ENCODE measurements at regions not wholly inside any gene's neighbourhood (a gene's known extent, or its start where the extent isn't known, plus 50 kb on each side); places are given as distances from the start of the nearest gene placed in this dataset.
"Not testable (repeated sequence)": the region's sequence is repeated elsewhere in the genome, so short reads cannot be mapped to it uniquely, and the experiment has no call there.

DNA sequence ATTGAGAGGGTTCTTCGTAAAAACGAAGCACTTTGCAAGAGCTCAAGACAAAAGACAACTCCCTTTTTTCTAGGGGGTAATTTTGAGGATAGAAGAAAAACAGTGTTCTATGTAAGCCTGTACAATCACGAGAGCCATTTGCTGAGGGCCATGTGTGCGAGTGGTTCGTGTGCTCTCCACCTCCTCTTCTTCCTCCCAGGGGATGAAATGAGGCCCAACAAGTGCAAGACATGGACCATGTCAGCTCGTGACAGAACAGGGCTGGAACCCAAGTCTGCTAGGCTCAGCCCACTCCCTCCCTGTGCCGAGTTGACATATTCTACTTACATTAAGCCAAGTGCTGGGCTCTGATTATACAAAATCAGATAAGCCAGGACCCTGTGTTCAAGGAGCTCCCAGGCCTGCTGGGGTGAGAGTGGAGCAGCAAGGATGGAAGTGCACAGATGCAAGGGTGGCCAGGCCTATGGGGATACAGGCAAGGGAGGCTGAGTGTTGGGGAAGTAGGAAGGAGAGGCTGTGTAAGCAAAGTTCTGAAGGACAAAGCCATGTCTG, 97.9 kb upstream of the MSX2 start:
- Mint-ChIP-seq H3K27me3 (no peaks in the 10 kb centered on the region), H3K27ac (no peak overlapping the region), H3K36me3 (no peaks in the 10 kb centered on the region), H3K4me3 (no peak overlapping the region), H3K4me1 (no peaks in the 10 kb centered on the region), H3K9me3 (no peaks in the 10 kb centered on the region)

GRCh38 chr5:174636094-174636493, 88.3 kb upstream of the MSX2 start:
- Mint-ChIP-seq H3K27me3 (no peaks in the 10 kb centered on the region), H3K36me3 (no peaks in the 10 kb centered on the region), H3K4me1 (no peaks in the 10 kb centered on the region), H3K9me3 (no peaks in the 10 kb centered on the region), H3K4me3 (no peak overlapping the region), H3K27ac (no peak overlapping the region)

- Mint-ChIP-seq H3K4me1 (no peaks in the 10 kb centered on the region), H3K9me3 (peaks cover 9% of the 10 kb centered on the region), H3K4me3 (no peak overlapping the region), H3K27me3 (no peaks in the 10 kb centered on the region), H3K36me3 (no peaks in the 10 kb centered on the region), H3K27ac (no peak overlapping the region)
These were observed 81.5 kb upstream of the MSX2 start for GRCh38 chr5:174642816-174643405.

DNA sequence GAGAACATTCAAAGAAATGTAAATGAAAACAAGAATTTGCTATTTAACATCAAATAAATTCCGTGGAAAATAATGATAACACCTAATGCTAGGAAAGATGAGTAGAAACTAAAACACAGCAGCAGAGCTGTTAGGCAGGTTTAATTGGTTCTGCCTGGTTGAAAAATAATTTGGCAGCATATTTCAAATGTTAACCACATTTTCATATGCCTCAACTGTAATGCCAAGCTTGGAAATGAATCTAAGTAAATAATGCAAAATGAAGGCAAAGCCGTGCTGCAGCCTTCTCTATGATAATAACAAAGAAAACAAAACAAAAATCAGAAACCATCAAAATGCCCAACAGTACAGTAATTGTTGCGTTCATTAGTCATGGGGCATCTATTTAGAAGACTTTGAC, 79.9 kb upstream of the MSX2 start:
- H3K36me3 Mint-ChIP-seq: no peaks in the 10 kb centered on the region

DNA sequence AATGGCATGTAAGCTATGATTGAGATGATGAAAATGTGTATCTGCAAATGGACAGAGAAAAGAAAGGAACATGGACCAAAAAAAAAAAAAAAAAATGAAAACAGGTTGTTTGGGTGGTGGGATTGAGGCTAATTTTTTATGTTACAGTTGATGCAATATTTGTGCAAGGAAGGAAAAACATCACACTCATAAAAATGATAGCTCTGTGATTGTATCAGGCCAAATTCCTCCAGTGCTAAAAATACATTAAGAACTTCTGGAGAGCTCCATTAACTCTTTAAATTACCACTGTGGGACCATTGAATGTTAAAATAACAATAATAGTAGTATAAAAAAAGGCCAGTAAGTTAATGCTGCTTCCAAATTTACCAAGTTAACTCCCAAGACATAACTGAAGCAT, 79.5 kb upstream of the MSX2 start:
- H3K4me1 Mint-ChIP-seq: no peaks in the 10 kb centered on the region
- peaks cover 9% of the 10 kb centered on the region for H3K9me3 Mint-ChIP-seq
- no peak overlapping the region for H3K27ac Mint-ChIP-seq
- H3K4me3 Mint-ChIP-seq: no peak overlapping the region
- H3K27me3 Mint-ChIP-seq: no peaks in the 10 kb centered on the region
- no peaks in the 10 kb centered on the region for H3K36me3 Mint-ChIP-seq

More for the DNA sequence above, 79.9 kb upstream of the MSX2 start:
- Mint-ChIP-seq H3K4me1 (no peaks in the 10 kb centered on the region), H3K27me3 (no peaks in the 10 kb centered on the region), H3K4me3 (no peak overlapping the region), H3K9me3 (peaks cover 9% of the 10 kb centered on the region), H3K27ac (no peak overlapping the region)

- Mint-ChIP-seq H3K4me1 (no peaks in the 10 kb centered on the region), H3K4me3 (no peak overlapping the region), H3K9me3 (peaks cover 9% of the 10 kb centered on the region), H3K27me3 (no peaks in the 10 kb centered on the region), H3K36me3 (no peaks in the 10 kb centered on the region), H3K27ac (no peak overlapping the region)
These were observed 78.7 kb upstream of the MSX2 start for GRCh38 chr5:174645677-174646076.

GRCh38 chr5:174648618-174649017, 75.8 kb upstream of the MSX2 start:
- H3K27ac Mint-ChIP-seq, H3K36me3 Mint-ChIP-seq, H3K9me3 Mint-ChIP-seq, H3K27me3 Mint-ChIP-seq, H3K4me1 Mint-ChIP-seq, H3K4me3 Mint-ChIP-seq: not testable (repeated sequence)

DNA sequence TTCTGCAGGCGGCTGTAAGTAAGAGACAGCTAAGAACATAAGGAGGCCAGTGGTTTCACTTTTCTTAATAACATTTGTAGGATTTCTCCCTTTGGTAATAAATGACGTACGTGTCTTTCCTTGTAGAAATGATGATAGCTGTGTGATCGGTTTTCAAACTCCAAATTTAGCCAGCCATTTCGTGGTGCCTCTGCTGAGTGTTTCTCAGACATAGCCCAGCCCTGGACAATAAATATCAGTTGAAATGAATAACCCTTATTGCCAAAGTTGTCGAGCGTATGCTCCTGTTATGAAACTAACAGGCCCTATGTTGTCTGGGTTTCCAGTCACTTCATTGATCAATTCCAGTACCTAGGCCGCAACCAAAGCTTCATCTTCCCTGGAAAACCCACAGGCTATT, 75.0 kb upstream of the MSX2 start:
- Mint-ChIP-seq H3K27me3 (peaks cover 3% of the 10 kb centered on the region), H3K36me3 (no peaks in the 10 kb centered on the region), H3K4me1 (no peaks in the 10 kb centered on the region), H3K9me3 (peaks cover 9% of the 10 kb centered on the region), H3K27ac (no peak overlapping the region), H3K4me3 (no peak overlapping the region)

DNA sequence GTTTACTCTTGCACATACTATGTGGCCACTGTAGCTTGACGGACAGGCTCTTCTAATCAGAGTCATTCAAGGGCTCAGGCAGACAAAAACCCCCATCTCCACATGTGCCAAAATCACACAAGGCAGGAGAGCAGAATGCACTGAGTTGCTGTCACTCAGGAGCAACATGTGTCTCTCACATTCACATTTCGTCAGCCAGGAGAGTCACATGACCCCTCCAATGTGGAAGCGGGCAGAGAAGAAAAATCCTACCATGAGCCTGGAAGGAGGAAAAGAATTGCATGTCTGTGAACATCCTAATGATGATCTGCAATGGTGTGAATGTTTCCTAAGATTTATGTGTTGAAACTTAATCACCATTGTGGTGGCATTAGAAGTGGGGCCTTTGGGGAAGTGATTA, 69.9 kb upstream of the MSX2 start:
- no peaks in the 10 kb centered on the region for H3K4me1 Mint-ChIP-seq
- H3K27ac Mint-ChIP-seq: no peak overlapping the region
- H3K9me3 Mint-ChIP-seq: no peaks in the 10 kb centered on the region
- H3K27me3 Mint-ChIP-seq: peaks cover 6% of the 10 kb centered on the region
- H3K36me3 Mint-ChIP-seq: no peaks in the 10 kb centered on the region
- H3K4me3 Mint-ChIP-seq: no peak overlapping the region

DNA sequence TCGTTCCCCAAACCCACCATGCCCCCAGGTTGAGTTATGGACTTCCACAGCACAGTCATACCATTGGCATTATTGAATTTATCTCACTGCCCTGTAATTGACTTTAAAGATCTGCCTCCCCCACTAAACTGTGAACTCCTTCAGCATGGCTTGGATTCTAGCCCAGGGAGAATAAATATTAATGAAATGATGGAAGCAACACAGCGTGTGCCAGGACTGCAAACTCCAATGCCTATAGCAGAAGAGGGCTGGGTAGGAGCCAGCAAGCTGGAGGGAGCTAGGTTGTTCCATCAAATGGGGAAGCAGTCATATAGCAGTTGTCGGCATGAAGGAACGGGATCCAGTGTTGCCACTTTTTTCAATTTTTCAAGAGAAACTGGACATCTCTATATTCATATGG, 69.0 kb upstream of the MSX2 start:
- H3K36me3 Mint-ChIP-seq: no peaks in the 10 kb centered on the region
- no peak overlapping the region for H3K4me3 Mint-ChIP-seq
- H3K27ac Mint-ChIP-seq: no peak overlapping the region
- no peaks in the 10 kb centered on the region for H3K4me1 Mint-ChIP-seq
- peaks cover 6% of the 10 kb centered on the region for H3K27me3 Mint-ChIP-seq
- no peaks in the 10 kb centered on the region for H3K9me3 Mint-ChIP-seq

DNA sequence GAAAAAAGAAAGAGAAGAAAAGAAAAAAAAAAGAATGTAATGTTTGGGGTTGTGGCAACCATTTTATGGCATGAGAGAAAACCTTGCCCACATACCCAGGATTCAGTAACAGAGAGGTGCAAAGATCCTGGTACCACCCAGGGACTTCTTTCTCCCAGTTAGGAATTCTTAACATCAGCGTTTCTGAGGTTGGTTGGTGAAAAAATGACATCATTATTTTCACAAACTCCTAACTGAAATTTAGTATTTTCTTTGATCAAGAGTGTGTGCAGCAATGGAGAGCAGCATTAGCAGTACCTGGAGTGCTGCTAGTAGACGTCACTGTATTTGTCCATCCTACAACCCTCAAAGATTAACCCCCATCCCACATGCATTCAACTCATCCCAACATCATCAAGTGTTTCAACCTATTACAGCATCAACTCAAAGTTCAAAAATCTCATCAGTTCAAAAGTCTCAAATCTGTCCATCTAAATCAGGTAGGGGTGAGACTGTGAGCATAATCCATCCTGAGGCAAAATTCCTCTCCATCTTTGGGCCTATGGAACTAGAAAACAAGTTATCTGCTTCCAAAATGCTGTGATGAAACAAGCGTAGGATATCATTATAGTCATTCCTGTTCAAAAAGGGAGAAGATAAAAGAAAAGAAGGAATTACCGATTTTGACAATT, 60.1 kb upstream of the MSX2 start:
- Mint-ChIP-seq H3K36me3 (peaks cover 3% of the 10 kb centered on the region), H3K9me3 (peaks cover 10% of the 10 kb centered on the region)

GRCh38 chr5:174665347-174665746, 59.0 kb upstream of the MSX2 start:
- Mint-ChIP-seq H3K27me3 (no peaks in the 10 kb centered on the region), H3K36me3 (peaks cover 3% of the 10 kb centered on the region), H3K4me1 (no peaks in the 10 kb centered on the region), H3K27ac (peak overlapping the region; percentile 37), H3K9me3 (peaks cover 10% of the 10 kb centered on the region), H3K4me3 (no peak overlapping the region)

More for the DNA sequence above, 60.1 kb upstream of the MSX2 start:
- no peak overlapping the region for H3K4me3 Mint-ChIP-seq
- no peaks in the 10 kb centered on the region for H3K27me3 Mint-ChIP-seq
- no peaks in the 10 kb centered on the region for H3K4me1 Mint-ChIP-seq
- H3K27ac Mint-ChIP-seq: no peak overlapping the region

DNA sequence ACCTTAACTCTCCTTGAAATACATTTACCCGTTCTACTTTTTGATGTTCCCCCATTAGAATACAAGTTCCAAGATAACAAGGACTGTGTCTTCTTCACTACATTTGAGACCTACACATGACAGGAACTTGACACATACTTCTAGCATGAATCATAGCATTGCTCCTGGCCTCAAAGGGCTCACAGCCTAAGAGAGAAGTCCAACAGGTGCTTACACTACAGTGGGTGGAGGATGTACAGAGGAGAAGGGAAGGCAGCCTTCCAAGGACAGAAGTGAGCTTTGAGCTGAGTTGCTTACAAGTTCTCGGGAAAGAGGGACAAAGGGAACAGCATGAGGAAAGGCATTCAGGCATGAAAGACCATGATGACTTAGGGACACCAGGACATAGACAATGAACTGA, 56.9 kb upstream of the MSX2 start:
- Mint-ChIP-seq H3K27me3 (peaks cover 4% of the 10 kb centered on the region), H3K27ac (no peak overlapping the region), H3K36me3 (peaks cover 3% of the 10 kb centered on the region), H3K4me3 (no peak overlapping the region), H3K4me1 (no peaks in the 10 kb centered on the region), H3K9me3 (peaks cover 10% of the 10 kb centered on the region)

DNA sequence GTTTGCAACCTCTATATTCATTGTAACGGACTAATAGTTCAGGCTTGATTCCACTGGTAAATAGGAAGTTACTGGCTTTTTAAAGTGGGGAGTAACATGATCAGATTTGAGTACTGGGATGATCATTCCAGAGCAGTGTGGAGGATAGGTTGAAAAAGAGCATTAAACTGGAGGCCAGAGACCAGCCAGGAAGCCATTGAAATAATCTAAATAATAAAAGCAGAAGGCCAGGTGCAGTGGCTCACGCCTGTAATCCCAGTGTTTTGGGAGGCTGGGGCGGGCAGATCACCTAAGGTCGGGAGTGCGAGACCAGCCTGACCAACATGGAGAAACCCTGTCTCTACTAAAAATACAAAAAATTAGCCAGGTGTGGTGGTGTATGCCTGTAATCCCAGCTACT, 56.0 kb upstream of the MSX2 start:
- Mint-ChIP-seq H3K27ac (no peak overlapping the region), H3K4me3 (no peak overlapping the region), H3K36me3 (peaks cover 3% of the 10 kb centered on the region), H3K4me1 (no peaks in the 10 kb centered on the region), H3K27me3 (peaks cover 4% of the 10 kb centered on the region), H3K9me3 (peaks cover 10% of the 10 kb centered on the region)

Measured in activated naive CD4-positive, alpha-beta T cell treated with anti-CD3 and anti-CD28 coated beads, Interleukin-2, amount 50 U/mL, for 24 hours (primary cell).